Neuronal stem cell (in vitro differentiated cells): ENCODE measurements at regions not wholly inside any gene's neighbourhood (a gene's known extent, or its start where the extent isn't known, plus 50 kb on each side); places are given as distances from the start of the nearest gene placed in this dataset.

Experiments used
- DNase-seq: peaks from one replicate; pipeline ENCODE4 v3.0.0-alpha.2; 2013; ENCODE audit warnings: low spot score
- H2AFZ ChIP-seq: one replicate; pipeline ENCODE4 v1.6.1; 2013; ENCODE audit warnings: mild to moderate bottlenecking, low read length, inconsistent platforms
- H2AK5ac ChIP-seq: 2 replicates; pipeline ENCODE4 v1.6.1; 2013; ENCODE audit warnings: low read depth, mild to moderate bottlenecking, inconsistent platforms, low read length, moderate library complexity, mixed read lengths
- H2BK120ac ChIP-seq: 2 replicates; pipeline ENCODE4 v1.6.1; 2013; ENCODE audit warnings: low read depth, mild to moderate bottlenecking, inconsistent platforms, low read length, moderate library complexity, mixed read lengths
- H2BK12ac ChIP-seq: one replicate; pipeline ENCODE4 v1.6.1; 2013; ENCODE audit warnings: low read length, inconsistent platforms
- H2BK15ac ChIP-seq: 2 replicates; pipeline ENCODE4 v1.6.1; 2013; ENCODE audit warnings: mild to moderate bottlenecking, low read length, inconsistent platforms, mixed read lengths
- H2BK5ac ChIP-seq: one replicate; pipeline ENCODE4 v1.6.1; 2013; ENCODE audit warnings: inconsistent platforms, mild to moderate bottlenecking, low read length, moderate library complexity
- H3K14ac ChIP-seq: one replicate; pipeline ENCODE4 v1.6.1; 2013; ENCODE audit warnings: low read length, inconsistent platforms
- H3K18ac ChIP-seq: 2 replicates; pipeline ENCODE4 v1.6.1; 2013; ENCODE audit warnings: low read length, inconsistent platforms
- H3K23ac ChIP-seq: 2 replicates; pipeline ENCODE4 v1.6.1; 2013; ENCODE audit warnings: low read depth, mild to moderate bottlenecking, mixed read lengths, low read length, inconsistent platforms; ENCODE audit not compliant: poor library complexity
- H3K27ac ChIP-seq: replicated peaks from 3 replicates; pipeline ENCODE4 v1.5.1; 2013; ENCODE audit warnings: low read length, inconsistent platforms
- H3K27me3 ChIP-seq, 3 experiments: 2 replicates each; pipeline ENCODE4 v1.6.1; 2013; ENCODE audit warnings: low read length in 3 of 3, mild to moderate bottlenecking in 2 of 3, inconsistent platforms in 1 of 3, low read depth in 1 of 3, mixed read lengths in 1 of 3, moderate library complexity in 1 of 3; ENCODE audit not compliant: control insufficient read depth in 3 of 3, insufficient read depth in 3 of 3
- H3K36me3 ChIP-seq, 2 donors: replicated peaks in 1 of 2; 2 replicates each; pipeline ENCODE4 v1.6.1; 2013; ENCODE audit warnings: low read length in 2 of 2; ENCODE audit not compliant: control insufficient read depth in 2 of 2, insufficient read depth in 2 of 2
- H3K4ac ChIP-seq: 2 replicates; pipeline ENCODE4 v1.6.1; 2013; ENCODE audit warnings: inconsistent platforms, mild to moderate bottlenecking, low read length, moderate library complexity
- H3K4me1 ChIP-seq, 2 donors: 1 replicate in 1 of 2; 2 replicates in 1 of 2; pipeline ENCODE4 v1.6.1; 2013; ENCODE audit warnings: low read length in 2 of 2, low read depth in 1 of 2; ENCODE audit not compliant: control insufficient read depth in 2 of 2, insufficient read depth in 1 of 2
- H3K4me2 ChIP-seq: one replicate; pipeline ENCODE4 v1.6.1; 2013; ENCODE audit warnings: mild to moderate bottlenecking, low read length, inconsistent platforms; ENCODE audit not compliant: insufficient read depth, poor library complexity, severe bottlenecking
- H3K4me3 ChIP-seq, 2 donors: 2 replicates each; pipeline ENCODE4 v1.5.1; 2013; ENCODE audit warnings: low read length in 2 of 2, mild to moderate bottlenecking in 2 of 2, inconsistent platforms in 1 of 2, moderate library complexity in 1 of 2
- H3K79me1 ChIP-seq: one replicate; pipeline ENCODE4 v1.6.1; 2013; ENCODE audit warnings: low read depth, mild to moderate bottlenecking, inconsistent platforms, low read length, moderate library complexity
- H3K9ac ChIP-seq: one replicate; pipeline ENCODE4 v1.6.1; 2013; ENCODE audit warnings: mild to moderate bottlenecking, low read depth, low read length, inconsistent platforms; ENCODE audit not compliant: poor library complexity
- H3K9me3 ChIP-seq, 2 donors: replicated peaks in 1 of 2; 2 replicates each; pipeline versions ENCODE3 to v1.6.1; 2013; ENCODE audit warnings: low read length in 2 of 2, mild to moderate bottlenecking in 2 of 2, inconsistent platforms in 1 of 2, low read depth in 1 of 2, mixed read lengths in 1 of 2, moderate library complexity in 1 of 2; ENCODE audit not compliant: control insufficient read depth in 2 of 2, insufficient read depth in 1 of 2
- H4K8ac ChIP-seq: one replicate; pipeline ENCODE4 v1.6.1; 2013; ENCODE audit warnings: low read depth, mild to moderate bottlenecking, inconsistent platforms, low read length, moderate library complexity
- H4K91ac ChIP-seq: one replicate; pipeline ENCODE4 v1.6.1; 2013; ENCODE audit warnings: low read length, low read depth, mild to moderate bottlenecking, inconsistent platforms; ENCODE audit not compliant: poor library complexity
- WGBS, 2 donors: extraction: QIAGEN DNeasy Blood & Tissue Kit; methylation state at CpG; one replicate each; pipeline ENCODE4 v1.1.7; 2013; ENCODE audit warnings: missing lambda C conversion rate in 2 of 2, mixed read lengths in 1 of 2; ENCODE audit not compliant: insufficient read length in 2 of 2, insufficient replicate concordance in 1 of 2; ENCODE audit errors: extremely low coverage in 2 of 2; 5-methylcytosine and 5-hydroxymethylcytosine counted together

DNA sequence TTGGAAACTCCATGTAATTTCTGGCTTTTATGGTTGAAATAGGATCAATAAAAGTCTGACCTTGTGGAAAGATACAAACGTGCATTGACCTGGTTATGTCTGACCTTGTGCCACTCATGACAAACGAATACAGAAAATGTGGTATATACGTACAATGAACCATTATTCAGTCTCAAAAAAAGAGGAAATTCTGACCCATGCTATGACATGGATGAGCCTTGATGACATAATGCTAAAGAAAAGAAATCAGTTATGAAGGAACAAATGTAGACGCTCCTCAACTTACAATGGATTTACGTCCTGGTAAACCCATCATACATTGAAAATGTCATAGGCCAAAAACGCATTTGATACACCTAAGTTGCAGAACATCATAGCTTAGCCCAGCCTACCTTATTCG lies 309.7 kb upstream of the SULF2 start:
- Histone ChIP-seq H2AFZ (no peak overlapping the region), H3K18ac (no peak overlapping the region), H3K36me3 (no peaks in the 10 kb centered on the region), H3K14ac (no peak overlapping the region), H2BK15ac (no peak overlapping the region), H3K9ac (no peak overlapping the region), H3K4me1 (no peaks in the 10 kb centered on the region), H3K9me3 (no peaks in the 10 kb centered on the region), H3K23ac (no peak overlapping the region), H2AK5ac (no peak overlapping the region), H4K8ac (no peak overlapping the region), H3K4me2 (no peak overlapping the region), H3K27me3 (peaks cover 0 to 13% (median 0%) of the 10 kb centered on the region in 3 experiments), H3K27ac (no peak overlapping the region), H2BK5ac (no peak overlapping the region), H2BK12ac (no peak overlapping the region), H4K91ac (no peak overlapping the region), H3K4ac (no peak overlapping the region), H3K4me3 (no peak overlapping the region), H3K79me1 (no peaks in the 10 kb centered on the region), H2BK120ac (no peak overlapping the region)
- DNase-seq, result no peak
- WGBS, 2 donors, result no CpG with 5 or more reads among the region's 7 CpGs

DNA sequence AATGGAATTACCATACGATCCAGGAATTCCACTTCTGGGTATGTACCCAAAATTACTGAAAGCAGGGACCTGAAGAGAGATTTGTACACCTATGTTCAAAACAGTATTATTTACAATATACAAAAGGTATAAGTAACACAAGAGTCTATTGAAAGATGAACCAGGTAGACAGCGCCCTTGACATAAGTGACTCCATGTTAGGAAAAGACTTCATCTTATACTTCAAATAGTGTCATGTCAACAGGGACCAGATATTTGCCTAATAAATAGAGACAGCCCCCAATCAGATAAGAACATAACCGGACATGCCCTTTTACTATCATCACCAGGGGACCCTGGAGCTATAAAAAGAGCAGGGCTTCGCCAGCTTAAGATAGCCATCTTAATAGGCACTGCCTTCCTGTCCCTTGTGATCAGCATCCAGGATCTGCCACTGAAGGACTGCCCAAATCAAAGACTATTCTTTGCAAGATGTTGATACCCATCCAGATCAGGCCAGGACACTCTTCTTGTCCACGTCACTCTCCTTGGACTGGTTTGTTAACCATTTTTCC lies 309.0 kb upstream of the SULF2 start:
- Histone ChIP-seq H2BK15ac (no peak overlapping the region), H3K9ac (no peak overlapping the region), H3K9me3 (no peaks in the 10 kb centered on the region), H3K27ac (no peak overlapping the region), H2AK5ac (no peak overlapping the region), H3K4ac (no peak overlapping the region), H2AFZ (no peak overlapping the region), H3K14ac (no peak overlapping the region), H3K4me2 (no peak overlapping the region), H4K8ac (no peak overlapping the region), H3K18ac (no peak overlapping the region), H3K23ac (no peak overlapping the region), H2BK5ac (no peak overlapping the region), H3K27me3 (peaks cover 0 to 13% (median 0%) of the 10 kb centered on the region in 3 experiments), H2BK120ac (no peak overlapping the region), H3K79me1 (no peaks in the 10 kb centered on the region), H3K4me1 (no peaks in the 10 kb centered on the region), H3K4me3 (no peak overlapping the region), H2BK12ac (no peak overlapping the region), H4K91ac (no peak overlapping the region), H3K36me3 (no peaks in the 10 kb centered on the region)
- WGBS, 2 donors, result no CpG with 5 or more reads among the region's 5 CpGs
- no peak for DNase-seq

DNA sequence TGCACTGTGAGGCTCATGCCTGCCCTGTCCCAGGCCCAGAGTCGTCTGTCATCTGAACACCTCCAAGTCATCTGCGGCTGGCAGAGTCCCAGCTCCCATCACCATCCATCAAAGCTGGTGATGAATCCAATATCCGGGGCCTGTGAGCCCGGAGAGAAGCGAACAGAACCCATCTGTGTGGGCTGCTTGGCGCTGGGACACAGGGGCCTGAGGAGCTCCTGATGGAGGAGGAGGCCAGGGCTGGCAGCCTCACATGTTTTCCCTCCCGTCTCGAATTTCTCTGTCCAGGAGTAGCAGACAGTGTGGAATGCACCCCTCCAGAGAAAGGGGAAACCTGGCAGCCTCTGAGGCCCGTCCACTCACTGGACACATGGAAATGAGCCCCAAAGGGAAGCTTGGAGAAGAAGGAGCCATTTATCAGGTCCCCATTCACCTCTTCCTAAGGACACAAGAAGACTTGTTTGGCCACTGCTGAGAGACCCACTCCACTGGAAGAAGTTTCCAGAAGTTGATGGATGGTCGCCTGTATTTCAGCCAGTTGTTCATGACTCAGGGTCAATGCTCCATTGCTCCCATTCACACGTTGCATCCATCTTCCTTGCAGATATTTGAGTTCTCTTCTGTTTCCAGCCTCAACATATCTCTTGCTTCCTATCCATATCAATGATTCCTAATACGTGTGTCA lies 307.5 kb upstream of the SULF2 start:
- Histone ChIP-seq H2BK12ac (no peak overlapping the region), H2BK120ac (no peak overlapping the region), H3K4me2 (no peak overlapping the region), H2AK5ac (peak overlapping the region; percentile 23), H3K36me3 (no peaks in the 10 kb centered on the region), H3K23ac (no peak overlapping the region), H2BK5ac (no peak overlapping the region), H3K27ac (no peak overlapping the region), H3K4ac (no peak overlapping the region), H3K9me3 (no peaks in the 10 kb centered on the region), H2AFZ (no peak overlapping the region), H3K9ac (no peak overlapping the region), H3K18ac (no peak overlapping the region), H3K27me3 (peaks cover 0 to 6% (median 0%) of the 10 kb centered on the region in 3 experiments), H3K79me1 (no peaks in the 10 kb centered on the region), H3K14ac (no peak overlapping the region), H3K4me1 (no peaks in the 10 kb centered on the region), H3K4me3 (no peak overlapping the region), H4K91ac (no peak overlapping the region), H2BK15ac (no peak overlapping the region), H4K8ac (no peak overlapping the region)
- no CpG with 5 or more reads among the region's 12 CpGs for WGBS, 2 donors
- no peak for DNase-seq

DNA sequence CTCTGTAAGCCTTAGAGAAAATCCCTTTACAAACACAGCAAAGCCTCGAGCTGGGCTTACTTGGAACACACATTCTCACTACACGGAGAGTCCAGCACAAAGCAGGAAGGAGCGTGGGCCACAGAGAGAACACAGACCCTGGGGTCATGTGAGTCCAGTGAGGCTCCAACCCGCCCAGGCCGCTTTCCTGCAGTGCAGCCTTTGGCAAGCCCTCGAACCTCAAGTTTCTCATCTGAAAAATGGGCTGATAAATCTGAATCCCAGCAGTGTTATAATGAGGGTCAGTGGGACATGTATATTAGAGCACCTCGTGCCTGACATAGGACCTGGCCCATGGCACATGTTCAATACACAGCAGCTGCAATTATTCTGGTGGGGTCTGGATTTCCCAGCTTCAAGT lies 305.5 kb upstream of the SULF2 start:
- Histone ChIP-seq H2BK120ac (no peak overlapping the region), H3K36me3 (no peaks in the 10 kb centered on the region), H3K9ac (no peak overlapping the region), H3K9me3 (no peaks in the 10 kb centered on the region), H3K4me3 (no peak overlapping the region), H2AK5ac (no peak overlapping the region), H3K23ac (no peak overlapping the region), H2BK12ac (no peak overlapping the region), H3K4ac (no peak overlapping the region), H3K27me3 (peaks cover 0 to 6% (median 0%) of the 10 kb centered on the region in 3 experiments), H3K4me2 (no peak overlapping the region), H2BK15ac (no peak overlapping the region), H2AFZ (no peak overlapping the region), H4K8ac (no peak overlapping the region), H3K14ac (no peak overlapping the region), H3K4me1 (no peaks in the 10 kb centered on the region), H3K27ac (no peak overlapping the region), H2BK5ac (no peak overlapping the region), H3K79me1 (no peaks in the 10 kb centered on the region), H4K91ac (no peak overlapping the region), H3K18ac (no peak overlapping the region)
- no CpG with 5 or more reads among the region's 7 CpGs for WGBS, 2 donors
- DNase-seq, result no peak
